K562 (cell line): ENCODE measurements at regions not wholly inside any gene's neighbourhood (a gene's known extent, or its start where the extent isn't known, plus 50 kb on each side); places are given as distances from the start of the nearest gene placed in this dataset.

Experiments
- ATF4 ChIP-seq: fragments of 450-650 bp; formaldehyde crosslinking; IDR thresholded peaks from 2 replicates; pipeline ENCODE4 v1.4.0; 2022; ENCODE audit warnings: mild to moderate bottlenecking, moderate library complexity
- CBFA2T2 ChIP-seq: fragments of 450-650 bp; conservative IDR thresholded peaks from 2 replicates; pipeline ENCODE4 v1.6.1; 2017; ENCODE audit warnings: mild to moderate bottlenecking
- FOXJ2 ChIP-seq: fragments of 200-800 bp; sonication (Bioruptor generic); IDR thresholded peaks from 2 replicates; pipeline ENCODE4 v1.6.1; 2016; ENCODE audit warnings: missing genetic modification characterization, missing compliant biosample characterization
- GTF2A2 ChIP-seq: IDR thresholded peaks from 2 replicates; pipeline ENCODE4 v1.6.1; 2016; ENCODE audit warnings: mild to moderate bottlenecking, missing genetic modification characterization, missing compliant biosample characterization
- ILF3 ChIP-seq: fragments of 450-650 bp; IDR thresholded peaks from 2 replicates; pipeline ENCODE4 v1.6.1; 2018; ENCODE audit warnings: antibody characterized with exemption, mild to moderate bottlenecking, moderate library complexity, borderline replicate concordance
- MAFG ChIP-seq: fragments of 450-650 bp; conservative IDR thresholded peaks from 2 replicates; pipeline ENCODE4 v1.6.1; 2016; ENCODE audit warnings: missing genetic modification characterization, missing compliant biosample characterization
- REST ChIP-seq, 2 experiments: fragments of 450-650 bp; formaldehyde crosslinking in 1 of 2; IDR thresholded peaks; 2 replicates each; pipeline versions ENCODE4 v1.4.0 to v1.6.1; 2014 to 2020; ENCODE audit warnings: mild to moderate bottlenecking in 2 of 2, borderline replicate concordance in 1 of 2, low read depth in 1 of 2
- SFPQ ChIP-seq: fragments of 200-400 bp; formaldehyde crosslinking; IDR thresholded peaks from 2 replicates; pipeline ENCODE4 v1.6.1; 2017; ENCODE audit warnings: mild to moderate bottlenecking, low read depth, low read length, moderate library complexity
- TAF7 ChIP-seq: fragments of 450-650 bp; IDR thresholded peaks from 2 replicates; pipeline ENCODE4 v1.6.1; 2016; ENCODE audit warnings: missing genetic modification characterization, missing compliant biosample characterization
- ZBTB2 ChIP-seq: fragments of 450-650 bp; IDR thresholded peaks from 2 replicates; pipeline ENCODE4 v1.6.1; 2016; ENCODE audit warnings: antibody characterized with exemption
- ZNF146 ChIP-seq: IDR thresholded peaks from one replicate; pipeline ENCODE4 v1.6.1; 2018; ENCODE audit warnings: missing compliant biosample characterization; ENCODE audit not compliant: unreplicated experiment
- ZNF212 ChIP-seq: fragments of 450-650 bp; formaldehyde crosslinking; IDR thresholded peaks from 2 replicates; pipeline ENCODE4 v1.4.0; 2020; ENCODE audit warnings: mild to moderate bottlenecking
- ZNF740 ChIP-seq, 3 experiments: fragments of 200-800 bp in 1 of 3; sonication (Bioruptor generic) in 1 of 3; sonication (generic) in 1 of 3; formaldehyde crosslinking in 1 of 3; IDR thresholded peaks; 2 replicates each; pipeline versions ENCODE4 v1.6.1 to v1.8.0; 2016 to 2022; ENCODE audit warnings: mild to moderate bottlenecking in 2 of 3, missing compliant biosample characterization in 2 of 3, missing genetic modification characterization in 2 of 3, missing genetic modification reagents in 1 of 3

- TF ChIP-seq ZBTB2 (peak; percentile 46; the same call in 1 of the 2 replicates), ZNF740 (CRISPR knock-in tag; IDR thresholded peaks at IDR 0.05) (no peak), ZNF740 (tag; IDR thresholded peaks at IDR 0.05) (no peak), CBFA2T2 (peak; percentile 98), TAF7 (no peak), ATF4 (CRISPR knock-in tag) (no peak), ZNF146 (CRISPR knock-in tag) (no peak), FOXJ2 (tag) (no peak), GTF2A2 (no peak), SFPQ (no peak), ILF3 (no peak), REST (IDR thresholded peaks at IDR 0.05; ENCODE audit: borderline replicate concordance) (peak; percentile 56; the same call in 1 of the 2 replicates), REST (CRISPR knock-in tag; IDR thresholded peaks at IDR 0.05; ENCODE audit: low read depth) (no peak), ZNF212 (CRISPR knock-in tag) (no peak), MAFG (tag) (peak; percentile 98)
These were observed 294.8 kb upstream of the KLF4 start (continued) for GRCh38 chr9:107784235-107784958.
